PC-3 (cell line): ENCODE measurements at regions not wholly inside any gene's neighbourhood (a gene's known extent, or its start where the extent isn't known, plus 50 kb on each side); places are given as distances from the start of the nearest gene placed in this dataset.
A peak's percentile ranks its signal among the peaks of the same experiment; 100 is the strongest.

Source experiments
- ATAC-seq: fragments of 200-7000 bp; cut with Tn5 transposase; 2 replicates; pipeline ENCODE4 v1.9.1; 2020; ENCODE audit warnings: mild to moderate bottlenecking, moderate library complexity
- BruUV-seq: library from RNA; stranded (reverse); fragments of 400-500 nt; replicated peaks from 2 replicates; lab custom pipeline; 2021; lab: Mats Ljungman, UMichigan
- CTCF ChIA-PET: fragments of 300-600 bp; sonication (Branson Sonifier 250); formaldehyde crosslinking; loops from one replicate; lab custom pipeline; 2022; ENCODE audit warnings: antibody characterized with exemption; lab: Charles Lee
- POLR2A ChIA-PET: fragments of 300-600 bp; sonication (Branson Sonifier 250); formaldehyde crosslinking; loops from one replicate; lab custom pipeline; 2022; ENCODE audit warnings: antibody characterized with exemption; ENCODE audit not compliant: unreplicated experiment; lab: Charles Lee
- DNase-seq: peaks from one replicate; pipeline ENCODE4 v3.0.0-alpha.2; 2015
- H2AFZ ChIP-seq: fragments of 300-600 bp; sonication (generic); 2 replicates; pipeline ENCODE4 v1.6.0; 2016; ENCODE audit warnings: antibody characterized with exemption, low read length
- H3F3A ChIP-seq: fragments of 300-600 bp; sonication (generic); one replicate; pipeline ENCODE4 v1.6.0; 2017; ENCODE audit warnings: antibody characterized with exemption, low read length, control low read depth, mild to moderate bottlenecking; ENCODE audit not compliant: unreplicated experiment
- H3K27ac ChIP-seq: fragments of 300-600 bp; sonication (generic); 2 replicates; pipeline ENCODE4 v1.5.1; 2016; ENCODE audit warnings: mild to moderate bottlenecking, low read length
- H3K27me3 ChIP-seq: fragments of 300-600 bp; sonication (generic); 2 replicates; pipeline ENCODE4 v1.6.1; 2016; ENCODE audit warnings: low read length, mixed read lengths
- H3K36me3 ChIP-seq: fragments of 300-600 bp; sonication (generic); 2 replicates; pipeline ENCODE4 v1.6.1; 2016; ENCODE audit warnings: low read depth, mixed run types, low read length, mixed read lengths
- H3K4me1 ChIP-seq: fragments of 300-600 bp; sonication (generic); 2 replicates; pipeline ENCODE4 v1.5.1; 2016; ENCODE audit warnings: low read length; ENCODE audit not compliant: insufficient read depth
- H3K4me2 ChIP-seq: fragments of 300-600 bp; sonication (generic); 2 replicates; pipeline ENCODE4 v1.6.0; 2016; ENCODE audit warnings: low read length
- H3K4me3 ChIP-seq: fragments of 300-600 bp; sonication (generic); 2 replicates; pipeline ENCODE4 v1.5.1; 2016; ENCODE audit warnings: mild to moderate bottlenecking, low read length, mixed read lengths
- H3K79me2 ChIP-seq: fragments of 300-600 bp; sonication (generic); 2 replicates; pipeline ENCODE4 v1.6.1; 2017; ENCODE audit warnings: low read length, mixed read lengths
- H3K9ac ChIP-seq: fragments of 300-600 bp; sonication (generic); 2 replicates; pipeline ENCODE4 v1.6.0; 2016; ENCODE audit warnings: mild to moderate bottlenecking, low read length
- H3K9me2 ChIP-seq: fragments of 300-600 bp; sonication (generic); replicated peaks from 2 replicates; pipeline ENCODE4 v1.6.1; 2016; ENCODE audit warnings: mixed run types, low read length, mixed read lengths
- H3K9me3 ChIP-seq: fragments of 300-600 bp; sonication (generic); 2 replicates; pipeline ENCODE4 v1.6.1; 2016; ENCODE audit warnings: low read length, mixed read lengths
- H4K20me1 ChIP-seq: fragments of 300-600 bp; sonication (generic); 2 replicates; pipeline ENCODE4 v1.6.1; 2016; ENCODE audit warnings: low read length, mixed read lengths
- CTCF ChIP-seq: fragments of 300-600 bp; sonication (generic); conservative IDR thresholded peaks from 2 replicates; pipeline ENCODE4 v1.5.1; 2017; ENCODE audit warnings: antibody characterized with exemption, low read depth, mild to moderate bottlenecking, low read length
- EZH2 ChIP-seq: fragments of 300-600 bp; sonication (generic); IDR thresholded peaks from one replicate; pipeline ENCODE4 v1.6.1; 2017; ENCODE audit warnings: antibody characterized with exemption, mild to moderate bottlenecking, low read length; ENCODE audit not compliant: unreplicated experiment
- EZH2phosphoT487 ChIP-seq: fragments of 300-600 bp; sonication (generic); IDR thresholded peaks from 2 replicates; pipeline ENCODE4 v1.6.1; 2018; ENCODE audit warnings: mild to moderate bottlenecking, antibody characterized with exemption, low read length, borderline replicate concordance
- intact Hi-C: fragments of 100-400 bp; cut with micrococcal nuclease; formaldehyde crosslinking; loops from 2 replicates; pipeline ENCODE4 v1.9.0; 2023

GRCh38 chr10:110416776-110417711, 80.7 kb upstream of the DUSP5 start:
- intact Hi-C loops = no loop called here
- no peak overlapping the region for H2AFZ ChIP-seq
- H3K27ac ChIP-seq = peak overlapping the region; percentile 65
- CTCF ChIA-PET = interaction anchor here (0.5 kb wide), 1 partner anchor 74 kb away, joined by 5 read pairs; no protein-coding TSS in a partner anchor
- H3K9me2 ChIP-seq = no peaks in the 10 kb centered on the region
- DNase-seq (peak; percentile 55), ATAC-seq (peak; percentile 21)
- BruUV-seq = no TSS peak
- no peak overlapping the region for H3K4me3 ChIP-seq
- no peaks in the 10 kb centered on the region for H3K79me2 ChIP-seq
- H4K20me1 ChIP-seq = no peaks in the 10 kb centered on the region
- peak overlapping the region; percentile 21; the same call in 1 of the 2 replicates for H3K9ac ChIP-seq
- no peaks in the 10 kb centered on the region for H3K27me3 ChIP-seq
- H3K9me3 ChIP-seq = no peaks in the 10 kb centered on the region
- POLR2A ChIA-PET = interaction anchor here (0.5 to 1.0 kb wide), 4 partner anchors 9 to 112 kb away, joined by 3 to 6 read pairs (median 5); partner anchors contain the start of gene SMNDC1
- no peak overlapping the region for H3K4me2 ChIP-seq
- no peak for TF ChIP-seq EZH2
- TF ChIP-seq CTCF = no peak
- no peak for TF ChIP-seq EZH2phosphoT487
- H3F3A ChIP-seq = no peaks in the 10 kb centered on the region
- no peaks in the 10 kb centered on the region for H3K36me3 ChIP-seq
- peaks cover 54% of the 10 kb centered on the region for H3K4me1 ChIP-seq

- intact Hi-C loops = no loop called here
- H3K9ac ChIP-seq = no peak overlapping the region
- H3K27me3 ChIP-seq = no peaks in the 10 kb centered on the region
- H3K4me2 ChIP-seq = no peak overlapping the region
- peaks cover 54% of the 10 kb centered on the region for H3K4me1 ChIP-seq
- no peaks in the 10 kb centered on the region for H3K36me3 ChIP-seq
- ChIA-PET CTCF (no interaction called here), POLR2A (no interaction called here)
- H3K79me2 ChIP-seq = no peaks in the 10 kb centered on the region
- H3K9me2 ChIP-seq = no peaks in the 10 kb centered on the region
- DNase-seq (no peak), ATAC-seq (no peak)
- H3K27ac ChIP-seq = no peak overlapping the region
- H2AFZ ChIP-seq = no peak overlapping the region
- no TSS peak for BruUV-seq
- no peak for TF ChIP-seq EZH2phosphoT487
- TF ChIP-seq EZH2 = no peak
- TF ChIP-seq CTCF = no peak
- H3F3A ChIP-seq = no peaks in the 10 kb centered on the region
- no peaks in the 10 kb centered on the region for H3K9me3 ChIP-seq
- H4K20me1 ChIP-seq = no peaks in the 10 kb centered on the region
- H3K4me3 ChIP-seq = no peak overlapping the region
These were observed 79.5 kb upstream of the DUSP5 start for GRCh38 chr10:110418218-110418617.

GRCh38 chr10:110419265-110419664, 78.4 kb upstream of the DUSP5 start:
- TF ChIP-seq CTCF (no peak), EZH2 (no peak), EZH2phosphoT487 (no peak)
- peak overlapping the region; percentile 83; the same call in 1 of the 2 replicates for H3K27ac ChIP-seq
- H3K27me3 ChIP-seq = no peaks in the 10 kb centered on the region

More at GRCh38 chr10:110419265-110419664, 78.4 kb upstream of the DUSP5 start:
- H3K9me3 ChIP-seq = no peaks in the 10 kb centered on the region
- no peak overlapping the region for H3K9ac ChIP-seq
- intact Hi-C loops = no loop called here
- H3K79me2 ChIP-seq = no peaks in the 10 kb centered on the region
- CTCF ChIA-PET = no interaction called here
- H2AFZ ChIP-seq = no peak overlapping the region
- H3F3A ChIP-seq = no peaks in the 10 kb centered on the region
- H3K4me2 ChIP-seq = no peak overlapping the region
- no TSS peak for BruUV-seq
- no peaks in the 10 kb centered on the region for H4K20me1 ChIP-seq
- DNase-seq (no peak), ATAC-seq (no peak)
- H3K36me3 ChIP-seq = no peaks in the 10 kb centered on the region
- POLR2A ChIA-PET = no interaction called here
- no peaks in the 10 kb centered on the region for H3K9me2 ChIP-seq
- peaks cover 45% of the 10 kb centered on the region for H3K4me1 ChIP-seq
- H3K4me3 ChIP-seq = no peak overlapping the region
